ENCODE measurements at regions not wholly inside any gene's neighbourhood (a gene's known extent, or its start where the extent isn't known, plus 50 kb on each side); places are given as distances from the start of the nearest gene placed in this dataset.

- no peak for TF ChIP-seq POLR2AphosphoS5 (IDR thresholded peaks at IDR 0.05; ENCODE audit: low read depth, low read length)
- no peak for TF ChIP-seq POLR2A (IDR thresholded peaks at IDR 0.05; ENCODE audit: low read depth, low read length)
Measured at GRCh38 chr1:244205906-244206305, 154.8 kb downstream of the ZBTB18 start.
